WTC11 (cell line): ENCODE measurements at regions not wholly inside any gene's neighbourhood (a gene's known extent, or its start where the extent isn't known, plus 50 kb on each side); places are given as distances from the start of the nearest gene placed in this dataset.

Experiments used
- ATAC-seq: fragments of 200-7000 bp; cut with Tn5 transposase; 2 replicates; pipeline ENCODE4 v1.10.0; 2021; ENCODE audit warnings: mild to moderate bottlenecking, moderate library complexity
- CTCF ChIA-PET: fragments of 300-600 bp; sonication (Branson Sonifier 250); formaldehyde crosslinking; loops from one replicate; lab custom pipeline; 2021; ENCODE audit warnings: antibody characterized with exemption; lab: Charles Lee
- POLR2A ChIA-PET: fragments of 350-600 bp; sonication (Branson Sonifier 250); formaldehyde crosslinking; loops from one replicate; lab custom pipeline; 2021; ENCODE audit warnings: antibody characterized with exemption; lab: Charles Lee
- DNase-seq: peaks from one replicate; pipeline ENCODE4 v3.0.0; 2021; ENCODE audit warnings: low spot score
- H3K27ac Mint-ChIP-seq: 2 replicates; pipeline ENCODE4 v1.8.0; 2021; ENCODE audit warnings: mixed read lengths
- H3K27me3 Mint-ChIP-seq: 2 replicates; pipeline ENCODE4 v1.8.0; 2021; ENCODE audit warnings: low read depth, mild to moderate bottlenecking, moderate library complexity, mixed read lengths
- H3K36me3 Mint-ChIP-seq: 2 replicates; pipeline ENCODE4 v1.8.0; 2021; ENCODE audit warnings: mixed read lengths
- H3K4me1 Mint-ChIP-seq: 2 replicates; pipeline ENCODE4 v1.8.0; 2022; ENCODE audit warnings: mixed read lengths
- H3K4me3 Mint-ChIP-seq: 2 replicates; pipeline ENCODE4 v1.8.0; 2021; ENCODE audit warnings: mild to moderate bottlenecking, moderate library complexity, mixed read lengths
- H3K9me3 Mint-ChIP-seq: 2 replicates; pipeline ENCODE4 v1.8.0; 2021; ENCODE audit warnings: mixed read lengths
- CBFB ChIP-seq: sonication (generic); formaldehyde crosslinking; IDR thresholded peaks from 2 replicates; pipeline ENCODE4 v1.8.1; 2022; ENCODE audit warnings: mild to moderate bottlenecking, low read depth, missing genetic modification reagents
- EMX1 ChIP-seq: fragments of 250-450 bp; sonication (Bioruptor Pico); IDR thresholded peaks from 2 replicates; pipeline ENCODE4 v1.8.0; 2021; ENCODE audit warnings: mild to moderate bottlenecking
- ETV6 ChIP-seq: sonication (generic); formaldehyde crosslinking; IDR thresholded peaks from 2 replicates; pipeline ENCODE4 v1.8.1; 2022; ENCODE audit warnings: mild to moderate bottlenecking, missing genetic modification reagents
- GRHL2 ChIP-seq: fragments of 250-450 bp; sonication (Bioruptor Pico); IDR thresholded peaks from 2 replicates; pipeline ENCODE4 v1.8.0; 2022; ENCODE audit warnings: mild to moderate bottlenecking, moderate library complexity; ENCODE audit not compliant: insufficient replicate concordance, severe bottlenecking
- GTF2I ChIP-seq: fragments of 250-450 bp; sonication (Bioruptor Pico); conservative IDR thresholded peaks from 2 replicates; pipeline ENCODE4 v1.4.0; 2021; ENCODE audit warnings: mild to moderate bottlenecking
- IRF2 ChIP-seq: sonication (generic); formaldehyde crosslinking; IDR thresholded peaks from 2 replicates; pipeline ENCODE4 v1.8.0; 2022; ENCODE audit warnings: low read depth, missing genetic modification reagents, borderline replicate concordance
- JUN ChIP-seq: sonication (generic); formaldehyde crosslinking; IDR thresholded peaks from 2 replicates; pipeline ENCODE4 v1.8.0; 2023; ENCODE audit warnings: mild to moderate bottlenecking, missing genetic modification reagents
- RORB ChIP-seq: fragments of 250-450 bp; sonication (Bioruptor Pico); IDR thresholded peaks from 2 replicates; pipeline ENCODE4 v1.9.0; 2021; ENCODE audit warnings: mild to moderate bottlenecking
- TEAD4 ChIP-seq: sonication (generic); formaldehyde crosslinking; IDR thresholded peaks from 2 replicates; pipeline ENCODE4 v1.8.0; 2022; ENCODE audit warnings: mild to moderate bottlenecking, missing genetic modification reagents
- ZNF138 ChIP-seq: sonication (generic); formaldehyde crosslinking; conservative IDR thresholded peaks from 2 replicates; pipeline ENCODE4 v1.8.1; 2022; ENCODE audit warnings: mild to moderate bottlenecking, moderate library complexity, missing genetic modification reagents
- ZNF416 ChIP-seq: fragments of 250-450 bp; sonication (Bioruptor Pico); IDR thresholded peaks from 2 replicates; pipeline ENCODE4 v1.9.0; 2021; ENCODE audit warnings: mild to moderate bottlenecking, inconsistent platforms
- ZNF423 ChIP-seq: fragments of 250-450 bp; sonication (Bioruptor Pico); IDR thresholded peaks from 2 replicates; pipeline ENCODE4 v2.1.2; 2022; ENCODE audit warnings: mild to moderate bottlenecking, moderate library complexity
- TF ChIP-seq, protein P1 (sequence below): sonication (generic); formaldehyde crosslinking; conservative IDR thresholded peaks from 2 replicates; pipeline ENCODE4 v1.8.1; 2023; ENCODE audit warnings: mild to moderate bottlenecking, low read depth, missing genetic modification reagents, moderate library complexity
- TF ChIP-seq, protein P2 (sequence below): fragments of 200-600 bp; IDR thresholded peaks from 2 replicates; pipeline ENCODE4 v1.8.0; 2022; ENCODE audit warnings: antibody characterized with exemption
- TF ChIP-seq, protein P3 (sequence below): fragments of 250-450 bp; sonication (Bioruptor Pico); IDR thresholded peaks from 2 replicates; pipeline ENCODE4 v1.8.0; 2021; ENCODE audit warnings: mild to moderate bottlenecking
- TF ChIP-seq, protein P4 (sequence below): sonication (generic); formaldehyde crosslinking; IDR thresholded peaks from 2 replicates; pipeline ENCODE4 v1.8.0; 2023; ENCODE audit warnings: mild to moderate bottlenecking, missing genetic modification reagents
- TF ChIP-seq, protein P5 (sequence below): sonication (generic); formaldehyde crosslinking; IDR thresholded peaks from 2 replicates; pipeline ENCODE4 v1.8.0; 2022; ENCODE audit warnings: mild to moderate bottlenecking, missing genetic modification reagents
- TF ChIP-seq, protein P6 (sequence below): sonication (generic); formaldehyde crosslinking; IDR thresholded peaks from 2 replicates; pipeline ENCODE4 v1.8.1; 2023; ENCODE audit warnings: mild to moderate bottlenecking, missing genetic modification reagents

DNA sequence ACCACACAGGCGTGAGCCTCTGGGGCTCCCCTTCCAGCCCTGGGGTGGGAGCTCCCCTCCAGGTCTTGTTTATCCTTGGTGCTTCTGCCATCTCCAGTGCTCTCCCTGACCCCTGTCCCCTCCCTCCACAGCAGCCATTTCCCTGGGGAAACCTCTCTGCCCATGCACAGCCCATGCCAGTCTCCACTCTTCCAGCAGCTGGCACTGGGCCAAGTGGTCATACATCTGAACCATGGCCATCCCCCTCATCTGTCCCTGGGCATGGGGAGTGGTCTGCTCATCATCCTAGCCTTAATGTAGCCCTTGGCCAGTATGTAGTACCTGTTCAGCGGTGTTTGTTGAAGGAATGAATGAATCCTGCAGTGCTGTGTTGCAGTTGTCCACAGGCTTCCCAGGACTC, 172.4 kb upstream of the ZNF32 start:
- POLR2A ChIA-PET = interaction anchor here (0.6 kb wide), 1 partner anchor 271 kb away, joined by 4 read pairs; no protein-coding TSS in a partner anchor

More for the DNA sequence above, 172.4 kb upstream of the ZNF32 start:
- DNase-seq = no peak
- ATAC-seq = no peak
- no peak overlapping the region for H3K4me3 Mint-ChIP-seq
- H3K27me3 Mint-ChIP-seq = no peaks in the 10 kb centered on the region
- H3K9me3 Mint-ChIP-seq = no peaks in the 10 kb centered on the region
- no peak overlapping the region for H3K27ac Mint-ChIP-seq
- H3K36me3 Mint-ChIP-seq = no peaks in the 10 kb centered on the region
- no peak for TF ChIP-seq GTF2I
- no peak for TF ChIP-seq EMX1 (CRISPR knock-in tag)
- TF ChIP-seq, protein P1, sequence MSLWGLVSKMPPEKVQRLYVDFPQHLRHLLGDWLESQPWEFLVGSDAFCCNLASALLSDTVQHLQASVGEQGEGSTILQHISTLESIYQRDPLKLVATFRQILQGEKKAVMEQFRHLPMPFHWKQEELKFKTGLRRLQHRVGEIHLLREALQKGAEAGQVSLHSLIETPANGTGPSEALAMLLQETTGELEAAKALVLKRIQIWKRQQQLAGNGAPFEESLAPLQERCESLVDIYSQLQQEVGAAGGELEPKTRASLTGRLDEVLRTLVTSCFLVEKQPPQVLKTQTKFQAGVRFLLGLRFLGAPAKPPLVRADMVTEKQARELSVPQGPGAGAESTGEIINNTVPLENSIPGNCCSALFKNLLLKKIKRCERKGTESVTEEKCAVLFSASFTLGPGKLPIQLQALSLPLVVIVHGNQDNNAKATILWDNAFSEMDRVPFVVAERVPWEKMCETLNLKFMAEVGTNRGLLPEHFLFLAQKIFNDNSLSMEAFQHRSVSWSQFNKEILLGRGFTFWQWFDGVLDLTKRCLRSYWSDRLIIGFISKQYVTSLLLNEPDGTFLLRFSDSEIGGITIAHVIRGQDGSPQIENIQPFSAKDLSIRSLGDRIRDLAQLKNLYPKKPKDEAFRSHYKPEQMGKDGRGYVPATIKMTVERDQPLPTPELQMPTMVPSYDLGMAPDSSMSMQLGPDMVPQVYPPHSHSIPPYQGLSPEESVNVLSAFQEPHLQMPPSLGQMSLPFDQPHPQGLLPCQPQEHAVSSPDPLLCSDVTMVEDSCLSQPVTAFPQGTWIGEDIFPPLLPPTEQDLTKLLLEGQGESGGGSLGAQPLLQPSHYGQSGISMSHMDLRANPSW = no peak
- no peak for TF ChIP-seq TEAD4
- TF ChIP-seq JUN (CRISPR knock-in tag) = no peak
- TF ChIP-seq, protein P2, sequence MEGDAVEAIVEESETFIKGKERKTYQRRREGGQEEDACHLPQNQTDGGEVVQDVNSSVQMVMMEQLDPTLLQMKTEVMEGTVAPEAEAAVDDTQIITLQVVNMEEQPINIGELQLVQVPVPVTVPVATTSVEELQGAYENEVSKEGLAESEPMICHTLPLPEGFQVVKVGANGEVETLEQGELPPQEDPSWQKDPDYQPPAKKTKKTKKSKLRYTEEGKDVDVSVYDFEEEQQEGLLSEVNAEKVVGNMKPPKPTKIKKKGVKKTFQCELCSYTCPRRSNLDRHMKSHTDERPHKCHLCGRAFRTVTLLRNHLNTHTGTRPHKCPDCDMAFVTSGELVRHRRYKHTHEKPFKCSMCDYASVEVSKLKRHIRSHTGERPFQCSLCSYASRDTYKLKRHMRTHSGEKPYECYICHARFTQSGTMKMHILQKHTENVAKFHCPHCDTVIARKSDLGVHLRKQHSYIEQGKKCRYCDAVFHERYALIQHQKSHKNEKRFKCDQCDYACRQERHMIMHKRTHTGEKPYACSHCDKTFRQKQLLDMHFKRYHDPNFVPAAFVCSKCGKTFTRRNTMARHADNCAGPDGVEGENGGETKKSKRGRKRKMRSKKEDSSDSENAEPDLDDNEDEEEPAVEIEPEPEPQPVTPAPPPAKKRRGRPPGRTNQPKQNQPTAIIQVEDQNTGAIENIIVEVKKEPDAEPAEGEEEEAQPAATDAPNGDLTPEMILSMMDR = no peak
- TF ChIP-seq, protein P3, sequence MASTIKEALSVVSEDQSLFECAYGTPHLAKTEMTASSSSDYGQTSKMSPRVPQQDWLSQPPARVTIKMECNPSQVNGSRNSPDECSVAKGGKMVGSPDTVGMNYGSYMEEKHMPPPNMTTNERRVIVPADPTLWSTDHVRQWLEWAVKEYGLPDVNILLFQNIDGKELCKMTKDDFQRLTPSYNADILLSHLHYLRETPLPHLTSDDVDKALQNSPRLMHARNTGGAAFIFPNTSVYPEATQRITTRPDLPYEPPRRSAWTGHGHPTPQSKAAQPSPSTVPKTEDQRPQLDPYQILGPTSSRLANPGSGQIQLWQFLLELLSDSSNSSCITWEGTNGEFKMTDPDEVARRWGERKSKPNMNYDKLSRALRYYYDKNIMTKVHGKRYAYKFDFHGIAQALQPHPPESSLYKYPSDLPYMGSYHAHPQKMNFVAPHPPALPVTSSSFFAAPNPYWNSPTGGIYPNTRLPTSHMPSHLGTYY = no peak
- TF ChIP-seq IRF2 = no peak
- TF ChIP-seq, protein P4, sequence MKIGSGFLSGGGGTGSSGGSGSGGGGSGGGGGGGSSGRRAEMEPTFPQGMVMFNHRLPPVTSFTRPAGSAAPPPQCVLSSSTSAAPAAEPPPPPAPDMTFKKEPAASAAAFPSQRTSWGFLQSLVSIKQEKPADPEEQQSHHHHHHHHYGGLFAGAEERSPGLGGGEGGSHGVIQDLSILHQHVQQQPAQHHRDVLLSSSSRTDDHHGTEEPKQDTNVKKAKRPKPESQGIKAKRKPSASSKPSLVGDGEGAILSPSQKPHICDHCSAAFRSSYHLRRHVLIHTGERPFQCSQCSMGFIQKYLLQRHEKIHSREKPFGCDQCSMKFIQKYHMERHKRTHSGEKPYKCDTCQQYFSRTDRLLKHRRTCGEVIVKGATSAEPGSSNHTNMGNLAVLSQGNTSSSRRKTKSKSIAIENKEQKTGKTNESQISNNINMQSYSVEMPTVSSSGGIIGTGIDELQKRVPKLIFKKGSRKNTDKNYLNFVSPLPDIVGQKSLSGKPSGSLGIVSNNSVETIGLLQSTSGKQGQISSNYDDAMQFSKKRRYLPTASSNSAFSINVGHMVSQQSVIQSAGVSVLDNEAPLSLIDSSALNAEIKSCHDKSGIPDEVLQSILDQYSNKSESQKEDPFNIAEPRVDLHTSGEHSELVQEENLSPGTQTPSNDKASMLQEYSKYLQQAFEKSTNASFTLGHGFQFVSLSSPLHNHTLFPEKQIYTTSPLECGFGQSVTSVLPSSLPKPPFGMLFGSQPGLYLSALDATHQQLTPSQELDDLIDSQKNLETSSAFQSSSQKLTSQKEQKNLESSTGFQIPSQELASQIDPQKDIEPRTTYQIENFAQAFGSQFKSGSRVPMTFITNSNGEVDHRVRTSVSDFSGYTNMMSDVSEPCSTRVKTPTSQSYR (CRISPR knock-in tag) = no peak
- TF ChIP-seq, protein P5, sequence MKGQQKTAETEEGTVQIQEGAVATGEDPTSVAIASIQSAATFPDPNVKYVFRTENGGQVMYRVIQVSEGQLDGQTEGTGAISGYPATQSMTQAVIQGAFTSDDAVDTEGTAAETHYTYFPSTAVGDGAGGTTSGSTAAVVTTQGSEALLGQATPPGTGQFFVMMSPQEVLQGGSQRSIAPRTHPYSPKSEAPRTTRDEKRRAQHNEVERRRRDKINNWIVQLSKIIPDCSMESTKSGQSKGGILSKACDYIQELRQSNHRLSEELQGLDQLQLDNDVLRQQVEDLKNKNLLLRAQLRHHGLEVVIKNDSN (CRISPR knock-in tag) = no peak
- TF ChIP-seq ZNF423 = no peak
- no peak for TF ChIP-seq ZNF416 (CRISPR knock-in tag)
- TF ChIP-seq ZNF138 (CRISPR knock-in tag) = no peak
- TF ChIP-seq CBFB (CRISPR knock-in tag) = no peak
- no peak for TF ChIP-seq ETV6 (CRISPR knock-in tag)
- TF ChIP-seq, protein P6, sequence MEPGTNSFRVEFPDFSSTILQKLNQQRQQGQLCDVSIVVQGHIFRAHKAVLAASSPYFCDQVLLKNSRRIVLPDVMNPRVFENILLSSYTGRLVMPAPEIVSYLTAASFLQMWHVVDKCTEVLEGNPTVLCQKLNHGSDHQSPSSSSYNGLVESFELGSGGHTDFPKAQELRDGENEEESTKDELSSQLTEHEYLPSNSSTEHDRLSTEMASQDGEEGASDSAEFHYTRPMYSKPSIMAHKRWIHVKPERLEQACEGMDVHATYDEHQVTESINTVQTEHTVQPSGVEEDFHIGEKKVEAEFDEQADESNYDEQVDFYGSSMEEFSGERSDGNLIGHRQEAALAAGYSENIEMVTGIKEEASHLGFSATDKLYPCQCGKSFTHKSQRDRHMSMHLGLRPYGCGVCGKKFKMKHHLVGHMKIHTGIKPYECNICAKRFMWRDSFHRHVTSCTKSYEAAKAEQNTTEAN (CRISPR knock-in tag) = no peak
- TF ChIP-seq RORB (CRISPR knock-in tag) = no peak
- no peak for TF ChIP-seq GRHL2 (CRISPR knock-in tag)
- CTCF ChIA-PET = interaction anchor here (0.5 kb wide), 1 partner anchor 361 kb away, joined by 3 read pairs; no protein-coding TSS in a partner anchor
- no peaks in the 10 kb centered on the region for H3K4me1 Mint-ChIP-seq
